GM12872 (cell line): ENCODE measurements at regions not wholly inside any gene's neighbourhood (a gene's known extent, or its start where the extent isn't known, plus 50 kb on each side); places are given as distances from the start of the nearest gene placed in this dataset.

Source experiments
- TF ChIP-seq, protein P1 (sequence below): IDR thresholded peaks from 3 replicates; pipeline ENCODE4 v1.5.1; 2011; ENCODE audit warnings: low read depth, mild to moderate bottlenecking, low read length, moderate library complexity; ENCODE audit not compliant: insufficient read depth

DNA sequence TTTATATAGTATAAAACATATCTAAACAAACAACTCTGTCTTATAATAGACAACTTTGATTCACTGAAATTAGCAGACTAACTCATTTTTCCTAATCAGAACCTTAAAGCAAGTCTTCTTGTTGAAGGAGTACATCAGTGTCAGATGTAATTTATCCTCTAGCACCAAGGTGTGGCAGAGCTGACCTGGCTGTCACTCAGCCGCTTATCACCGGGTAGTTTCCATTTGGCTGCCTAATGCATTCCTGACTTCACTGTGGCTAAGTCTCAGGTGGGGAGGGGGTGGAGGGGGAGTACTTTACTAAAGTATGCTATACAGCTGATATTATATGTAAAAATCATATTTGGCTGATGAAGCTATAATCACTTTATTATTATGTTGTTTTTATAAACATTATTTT lies 339.9 kb upstream of the RGS6 start:
- TF ChIP-seq, protein P1, sequence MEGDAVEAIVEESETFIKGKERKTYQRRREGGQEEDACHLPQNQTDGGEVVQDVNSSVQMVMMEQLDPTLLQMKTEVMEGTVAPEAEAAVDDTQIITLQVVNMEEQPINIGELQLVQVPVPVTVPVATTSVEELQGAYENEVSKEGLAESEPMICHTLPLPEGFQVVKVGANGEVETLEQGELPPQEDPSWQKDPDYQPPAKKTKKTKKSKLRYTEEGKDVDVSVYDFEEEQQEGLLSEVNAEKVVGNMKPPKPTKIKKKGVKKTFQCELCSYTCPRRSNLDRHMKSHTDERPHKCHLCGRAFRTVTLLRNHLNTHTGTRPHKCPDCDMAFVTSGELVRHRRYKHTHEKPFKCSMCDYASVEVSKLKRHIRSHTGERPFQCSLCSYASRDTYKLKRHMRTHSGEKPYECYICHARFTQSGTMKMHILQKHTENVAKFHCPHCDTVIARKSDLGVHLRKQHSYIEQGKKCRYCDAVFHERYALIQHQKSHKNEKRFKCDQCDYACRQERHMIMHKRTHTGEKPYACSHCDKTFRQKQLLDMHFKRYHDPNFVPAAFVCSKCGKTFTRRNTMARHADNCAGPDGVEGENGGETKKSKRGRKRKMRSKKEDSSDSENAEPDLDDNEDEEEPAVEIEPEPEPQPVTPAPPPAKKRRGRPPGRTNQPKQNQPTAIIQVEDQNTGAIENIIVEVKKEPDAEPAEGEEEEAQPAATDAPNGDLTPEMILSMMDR: no peak

DNA sequence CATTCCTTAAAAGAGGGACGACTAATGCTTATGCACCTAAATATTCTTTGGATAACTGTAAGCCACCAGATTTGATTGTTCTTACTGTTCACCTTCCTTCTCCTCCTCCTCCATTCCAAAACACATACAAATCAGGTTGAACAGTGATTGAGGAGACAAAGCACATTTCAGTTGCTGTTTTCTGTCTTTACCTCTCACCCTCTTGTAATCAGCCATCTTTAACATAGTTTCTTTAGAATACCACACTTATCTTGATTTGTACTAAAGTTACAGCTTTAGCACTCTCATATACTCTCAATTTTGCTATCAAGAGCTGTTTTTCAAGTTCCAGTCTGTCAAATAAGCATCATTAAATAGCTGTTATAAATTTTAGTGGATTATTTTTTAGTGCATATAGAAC lies 338.3 kb upstream of the RGS6 start:
- TF ChIP-seq, protein P1: no peak

DNA sequence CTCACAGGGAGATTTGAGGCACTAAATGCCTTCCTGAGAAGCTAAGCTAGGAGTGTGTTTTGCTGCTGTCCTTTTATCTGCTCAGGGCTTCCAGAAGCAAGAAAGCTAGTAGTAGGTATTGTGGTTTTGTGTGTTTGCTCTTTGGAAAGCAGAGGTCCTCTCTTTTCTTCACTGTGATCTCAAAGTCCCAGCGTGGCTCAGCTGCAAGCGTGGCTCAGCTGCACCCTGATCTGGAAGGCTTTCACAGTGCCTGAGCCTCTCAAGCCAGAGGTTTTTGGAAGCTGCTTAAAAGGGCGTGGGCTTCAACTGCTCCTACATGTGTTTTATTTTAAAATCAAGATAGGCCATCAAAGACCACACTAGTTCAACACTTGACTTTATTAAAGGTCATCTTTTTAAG lies 337.4 kb upstream of the RGS6 start:
- TF ChIP-seq, protein P1: no peak

DNA sequence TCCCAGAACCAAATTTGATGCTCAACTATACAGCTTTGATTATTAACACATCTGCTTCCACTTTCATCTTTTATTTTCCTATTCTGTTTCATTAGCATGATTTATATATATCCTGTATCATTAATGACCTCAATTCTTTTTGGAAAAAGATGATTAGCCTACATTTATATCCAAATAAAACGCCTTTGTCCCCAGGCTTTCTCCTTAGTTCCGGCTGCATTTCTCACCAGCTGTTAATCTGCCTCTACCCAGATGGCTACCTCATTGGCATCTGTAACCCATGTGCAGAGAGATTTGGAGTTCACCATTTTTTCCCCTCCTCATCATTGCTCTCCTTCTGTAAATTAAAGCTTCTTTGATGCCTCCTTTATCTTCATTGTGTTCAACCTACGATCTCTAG lies 336.8 kb upstream of the RGS6 start:
- TF ChIP-seq, protein P1: no peak

DNA sequence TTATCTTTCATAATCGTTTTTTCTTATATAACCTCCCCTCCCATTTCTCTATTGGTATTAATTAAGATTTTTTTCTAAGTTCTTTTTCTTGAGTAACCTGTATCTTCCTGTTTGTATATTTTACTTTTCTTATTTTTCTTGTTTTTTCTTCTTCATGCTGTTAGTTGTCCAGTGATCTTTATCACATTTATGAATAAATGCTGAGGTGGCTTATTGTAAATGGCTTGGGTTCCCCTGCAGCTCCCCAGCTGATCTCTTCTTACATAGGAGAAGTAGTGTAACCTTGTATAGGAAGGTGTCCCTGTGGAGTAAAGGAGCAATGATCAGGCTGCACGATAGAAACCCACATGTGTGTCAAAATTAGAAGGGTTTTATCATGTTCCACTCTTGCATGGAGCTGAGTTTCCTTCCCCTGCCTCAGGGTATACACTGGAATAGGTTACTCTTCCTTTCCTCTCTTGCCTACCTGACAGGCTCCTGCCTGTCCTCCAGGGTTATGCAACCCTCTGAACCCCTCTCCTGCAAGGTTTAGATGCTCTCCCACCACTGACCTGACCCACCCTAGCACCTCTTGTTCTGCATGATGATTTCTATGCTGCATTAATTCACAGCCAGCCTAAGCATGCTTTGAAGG lies 334.8 kb upstream of the RGS6 start:
- TF ChIP-seq, protein P1: no peak

DNA sequence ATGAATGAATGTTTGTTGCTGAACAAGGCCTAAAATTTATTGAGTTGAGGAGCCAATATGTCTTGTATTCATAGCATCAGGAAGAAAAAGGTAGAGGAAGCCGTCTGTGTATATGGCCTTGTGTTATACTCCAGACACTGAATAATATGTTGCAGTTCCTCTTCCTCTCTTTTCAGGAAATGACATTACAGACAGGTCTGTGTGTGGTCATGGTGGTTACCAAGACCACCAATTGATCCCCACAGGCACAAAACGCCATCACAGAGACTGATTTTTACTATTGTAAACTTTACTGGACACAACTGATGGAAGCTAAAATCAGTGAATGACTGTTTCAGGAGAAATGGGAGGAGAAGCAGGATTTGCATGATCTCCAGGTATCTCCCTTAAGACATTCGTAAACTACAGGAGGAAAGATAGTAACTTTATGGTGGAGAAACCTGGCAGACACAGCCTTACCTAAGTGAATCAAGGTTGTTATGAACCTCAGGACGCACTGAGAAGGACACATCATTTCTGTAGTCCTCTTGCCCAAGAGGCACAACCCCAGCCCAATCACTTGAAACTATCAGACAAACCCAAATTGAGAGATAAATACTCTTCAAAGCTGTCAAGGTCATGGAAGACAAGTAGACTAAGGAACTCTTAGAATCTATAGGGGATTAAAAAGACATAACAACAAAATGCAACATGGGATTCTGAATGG lies 334.1 kb upstream of the RGS6 start:
- TF ChIP-seq, protein P1: no peak

DNA sequence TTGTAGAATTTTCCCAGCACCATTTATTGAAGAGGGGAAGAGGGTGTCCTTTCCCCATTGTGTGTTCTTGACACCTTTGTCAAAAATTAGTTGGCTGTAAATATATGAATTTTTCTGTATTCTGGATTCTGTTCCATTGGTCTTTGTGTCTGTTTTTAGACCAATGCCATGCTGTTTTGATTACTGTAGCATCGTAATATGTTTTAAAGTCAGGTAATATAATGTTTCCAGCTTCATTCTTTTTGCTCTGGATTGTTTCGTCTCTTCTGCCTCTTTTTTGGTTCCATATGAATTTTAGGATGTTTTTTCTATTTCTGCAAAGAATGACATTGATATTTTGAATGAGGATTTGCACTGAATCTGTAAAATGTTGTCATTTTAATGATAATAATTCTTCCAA lies 331.9 kb upstream of the RGS6 start:
- TF ChIP-seq, protein P1: no peak
